PC-9 (cell line): ENCODE measurements at regions not wholly inside any gene's neighbourhood (a gene's known extent, or its start where the extent isn't known, plus 50 kb on each side); places are given as distances from the start of the nearest gene placed in this dataset.

Experiments
- BruUV-seq: library from RNA; stranded (reverse); fragments of 400-500 nt; replicated peaks from 2 replicates; lab custom pipeline; 2021; lab: Mats Ljungman, UMichigan
- CTCF ChIA-PET: fragments of 300-600 bp; sonication (Branson Sonifier 250); formaldehyde crosslinking; loops from one replicate; lab custom pipeline; 2022; ENCODE audit warnings: antibody characterized with exemption; lab: Charles Lee
- POLR2A ChIA-PET: fragments of 300-600 bp; sonication (Branson Sonifier 250); formaldehyde crosslinking; loops from one replicate; lab custom pipeline; 2022; ENCODE audit warnings: antibody characterized with exemption; ENCODE audit not compliant: unreplicated experiment; lab: Charles Lee
- DNase-seq, 2 experiments: peaks; one replicate each; pipeline versions ENCODE4 v3.0.0 to v3.0.0-alpha.2; 2015 to 2022; ENCODE audit warnings: mixed read lengths in 1 of 2
- H2AFZ ChIP-seq: fragments of 200-600 bp; sonication (generic); 2 replicates; pipeline ENCODE4 v1.8.1; 2017; ENCODE audit warnings: antibody characterized with exemption
- H3F3A ChIP-seq: fragments of 200-600 bp; sonication (generic); 2 replicates; pipeline ENCODE4 v1.8.1; 2017; ENCODE audit warnings: antibody characterized with exemption, mild to moderate bottlenecking, low read depth; ENCODE audit not compliant: insufficient read depth
- H3K27ac ChIP-seq: fragments of 200-600 bp; sonication (generic); 2 replicates; pipeline ENCODE4 v1.6.1; 2016; ENCODE audit warnings: mixed run types
- H3K27me3 ChIP-seq: fragments of 200-600 bp; sonication (generic); 2 replicates; pipeline ENCODE4 v1.6.1; 2016; ENCODE audit warnings: low read depth, mixed run types; ENCODE audit not compliant: insufficient read depth
- H3K36me3 ChIP-seq: fragments of 200-600 bp; sonication (generic); 2 replicates; pipeline ENCODE4 v1.6.1; 2016; ENCODE audit warnings: low read depth, mixed run types
- H3K4me1 ChIP-seq: fragments of 200-600 bp; sonication (generic); replicated peaks from 2 replicates; pipeline ENCODE4 v1.6.1; 2016; ENCODE audit warnings: mixed run types; ENCODE audit not compliant: insufficient read depth
- H3K4me2 ChIP-seq: fragments of 200-600 bp; sonication (generic); 2 replicates; pipeline ENCODE4 v1.6.1; 2017; ENCODE audit warnings: mixed run types
- H3K4me3 ChIP-seq: fragments of 200-600 bp; sonication (generic); 2 replicates; pipeline ENCODE4 v1.6.1; 2016; ENCODE audit warnings: mixed run types
- H3K79me2 ChIP-seq: fragments of 200-600 bp; sonication (generic); 2 replicates; pipeline ENCODE4 v1.6.1; 2017; ENCODE audit warnings: low read depth, mixed run types
- H3K9me2 ChIP-seq: fragments of 200-600 bp; sonication (generic); 2 replicates; pipeline ENCODE4 v1.8.1; 2017; ENCODE audit warnings: mild to moderate bottlenecking; ENCODE audit not compliant: insufficient read depth
- H3K9me3 ChIP-seq: fragments of 200-600 bp; sonication (generic); 2 replicates; pipeline ENCODE4 v1.8.1; 2016; ENCODE audit warnings: low read depth; ENCODE audit not compliant: insufficient read depth
- H4K20me1 ChIP-seq: fragments of 200-600 bp; sonication (generic); 2 replicates; pipeline ENCODE4 v1.8.1; 2017; ENCODE audit not compliant: insufficient read depth
- EZH2 ChIP-seq: fragments of 200-600 bp; sonication (generic); IDR thresholded peaks from 2 replicates; pipeline ENCODE4 v1.8.0; 2017; ENCODE audit warnings: antibody characterized with exemption, low read depth
- intact Hi-C: fragments of 100-400 bp; cut with micrococcal nuclease; formaldehyde crosslinking; loops from one replicate; pipeline ENCODE4 v1.10.0; 2022; ENCODE audit not compliant: unreplicated experiment
- TF ChIP-seq, protein P1 (sequence below): fragments of 200-600 bp; sonication (generic); conservative IDR thresholded peaks from 2 replicates; pipeline ENCODE4 v1.6.1; 2017; ENCODE audit warnings: mixed run types, antibody characterized with exemption, mild to moderate bottlenecking, moderate library complexity

DNA sequence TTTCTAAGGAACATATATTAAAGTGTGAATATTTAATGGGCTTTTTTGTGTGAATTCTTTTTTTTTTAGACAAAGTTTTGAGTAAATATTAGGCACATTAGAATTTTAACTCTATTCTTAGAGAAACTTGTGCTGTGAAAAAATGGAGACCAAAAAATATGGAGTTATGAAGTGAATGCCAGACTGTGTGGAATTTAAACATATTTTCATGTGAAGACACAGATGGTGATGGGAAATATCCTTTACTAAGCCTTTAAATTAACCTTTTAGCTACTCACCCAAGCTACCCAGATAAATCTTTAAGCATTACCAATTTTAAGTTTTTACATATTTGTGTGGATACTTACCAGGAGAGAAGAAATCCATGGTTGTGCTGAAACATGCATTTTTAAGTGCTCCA is 148.8 kb upstream of the OTX2 start:
- Histone ChIP-seq H3K4me1 (no peaks in the 10 kb centered on the region), H3K79me2 (no peaks in the 10 kb centered on the region), H3K36me3 (no peaks in the 10 kb centered on the region), H3K4me3 (no peak overlapping the region), H3K9me3 (no peaks in the 10 kb centered on the region), H3K4me2 (no peak overlapping the region), H3F3A (no peaks in the 10 kb centered on the region), H2AFZ (no peak overlapping the region), H3K27me3 (no peaks in the 10 kb centered on the region), H3K27ac (no peak overlapping the region), H4K20me1 (no peaks in the 10 kb centered on the region), H3K9me2 (no peaks in the 10 kb centered on the region)
- no peak for TF ChIP-seq EZH2
- TF ChIP-seq, protein P1, sequence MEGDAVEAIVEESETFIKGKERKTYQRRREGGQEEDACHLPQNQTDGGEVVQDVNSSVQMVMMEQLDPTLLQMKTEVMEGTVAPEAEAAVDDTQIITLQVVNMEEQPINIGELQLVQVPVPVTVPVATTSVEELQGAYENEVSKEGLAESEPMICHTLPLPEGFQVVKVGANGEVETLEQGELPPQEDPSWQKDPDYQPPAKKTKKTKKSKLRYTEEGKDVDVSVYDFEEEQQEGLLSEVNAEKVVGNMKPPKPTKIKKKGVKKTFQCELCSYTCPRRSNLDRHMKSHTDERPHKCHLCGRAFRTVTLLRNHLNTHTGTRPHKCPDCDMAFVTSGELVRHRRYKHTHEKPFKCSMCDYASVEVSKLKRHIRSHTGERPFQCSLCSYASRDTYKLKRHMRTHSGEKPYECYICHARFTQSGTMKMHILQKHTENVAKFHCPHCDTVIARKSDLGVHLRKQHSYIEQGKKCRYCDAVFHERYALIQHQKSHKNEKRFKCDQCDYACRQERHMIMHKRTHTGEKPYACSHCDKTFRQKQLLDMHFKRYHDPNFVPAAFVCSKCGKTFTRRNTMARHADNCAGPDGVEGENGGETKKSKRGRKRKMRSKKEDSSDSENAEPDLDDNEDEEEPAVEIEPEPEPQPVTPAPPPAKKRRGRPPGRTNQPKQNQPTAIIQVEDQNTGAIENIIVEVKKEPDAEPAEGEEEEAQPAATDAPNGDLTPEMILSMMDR: no peak
- intact Hi-C loops: no loop called here
- ChIA-PET CTCF (no interaction called here), POLR2A (no interaction called here)
- BruUV-seq: no TSS peak
- DNase-seq: no peak

DNA sequence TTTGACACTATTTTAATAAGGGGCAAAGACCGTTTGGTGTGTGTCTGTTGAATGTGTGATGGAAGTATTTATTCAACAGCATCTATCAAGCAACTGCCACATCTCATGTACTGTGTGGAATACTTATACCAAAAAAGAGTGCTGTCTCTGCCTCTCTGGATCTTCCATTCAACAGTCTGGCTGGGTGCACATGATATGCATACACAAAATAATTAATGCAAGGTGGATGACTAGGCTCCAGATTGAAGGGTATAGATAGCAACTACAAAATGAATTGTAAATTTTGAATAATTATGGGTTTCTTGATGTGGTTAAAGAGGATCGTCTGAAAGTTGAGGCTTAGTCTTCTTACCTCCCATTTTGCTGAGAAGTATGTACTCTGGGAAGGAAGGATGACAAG is 145.9 kb upstream of the OTX2 start:
- POLR2A ChIA-PET: no interaction called here
- H3F3A ChIP-seq: no peaks in the 10 kb centered on the region
- no peaks in the 10 kb centered on the region for H3K9me2 ChIP-seq
- no peak overlapping the region for H3K4me3 ChIP-seq
- no peaks in the 10 kb centered on the region for H3K9me3 ChIP-seq
- H3K4me2 ChIP-seq: no peak overlapping the region
- no peak for DNase-seq
- no peak overlapping the region for H3K27ac ChIP-seq
- BruUV-seq: no TSS peak
- no peaks in the 10 kb centered on the region for H3K79me2 ChIP-seq
- H4K20me1 ChIP-seq: no peaks in the 10 kb centered on the region
- H3K27me3 ChIP-seq: no peaks in the 10 kb centered on the region
- H3K36me3 ChIP-seq: no peaks in the 10 kb centered on the region
- no peak overlapping the region for H2AFZ ChIP-seq
- TF ChIP-seq, protein P1: no peak
- no peak for TF ChIP-seq EZH2
- intact Hi-C loops: no loop called here
- CTCF ChIA-PET: no interaction called here
- H3K4me1 ChIP-seq: no peaks in the 10 kb centered on the region

DNA sequence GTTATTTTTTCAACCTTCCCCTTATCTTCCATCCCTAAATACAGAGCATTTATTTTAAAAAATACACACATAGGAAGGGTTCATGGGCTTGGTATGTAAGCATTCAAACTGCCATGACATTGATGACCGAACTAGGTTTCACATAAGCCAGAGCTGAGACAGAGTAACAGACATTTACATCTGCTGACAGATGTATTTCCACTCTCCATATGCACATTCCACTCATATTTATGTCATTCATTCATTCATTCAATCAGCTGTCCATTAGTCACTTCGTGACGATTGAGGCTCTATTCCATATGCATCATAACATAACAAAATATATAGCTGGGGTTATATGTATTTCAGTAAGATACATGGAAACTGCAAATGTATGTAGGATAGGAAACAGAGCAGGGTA is 145.5 kb upstream of the OTX2 start:
- Histone ChIP-seq H3K79me2 (no peaks in the 10 kb centered on the region), H3K27me3 (no peaks in the 10 kb centered on the region), H3K9me3 (no peaks in the 10 kb centered on the region), H2AFZ (no peak overlapping the region), H3K9me2 (no peaks in the 10 kb centered on the region), H3K4me2 (no peak overlapping the region), H4K20me1 (no peaks in the 10 kb centered on the region), H3F3A (no peaks in the 10 kb centered on the region), H3K4me1 (no peaks in the 10 kb centered on the region), H3K36me3 (no peaks in the 10 kb centered on the region), H3K4me3 (no peak overlapping the region), H3K27ac (no peak overlapping the region)
- DNase-seq: no peak
- no TSS peak for BruUV-seq
- TF ChIP-seq, protein P1: no peak
- no peak for TF ChIP-seq EZH2
- CTCF ChIA-PET: no interaction called here
- intact Hi-C loops: no loop called here
- POLR2A ChIA-PET: no interaction called here
